Fibroblast of skin of right biceps (primary cell): ENCODE measurements at regions not wholly inside any gene's neighbourhood (a gene's known extent, or its start where the extent isn't known, plus 50 kb on each side); places are given as distances from the start of the nearest gene placed in this dataset.
"Not testable (repeated sequence)": the region's sequence is repeated elsewhere in the genome, so short reads cannot be mapped to it uniquely, and the experiment has no call there.

Experiments used
- DNase-seq: peaks from one replicate; pipeline ENCODE4 v3.0.0-alpha.2; 2013

- DNase-seq, result no peak
Measured at GRCh38 chr3:158026236-158026635, 80.0 kb downstream of the SHOX2 start.

GRCh38 chr3:158019897-158020296, 86.3 kb downstream of the SHOX2 start:
- not testable (repeated sequence) for DNase-seq

DNA sequence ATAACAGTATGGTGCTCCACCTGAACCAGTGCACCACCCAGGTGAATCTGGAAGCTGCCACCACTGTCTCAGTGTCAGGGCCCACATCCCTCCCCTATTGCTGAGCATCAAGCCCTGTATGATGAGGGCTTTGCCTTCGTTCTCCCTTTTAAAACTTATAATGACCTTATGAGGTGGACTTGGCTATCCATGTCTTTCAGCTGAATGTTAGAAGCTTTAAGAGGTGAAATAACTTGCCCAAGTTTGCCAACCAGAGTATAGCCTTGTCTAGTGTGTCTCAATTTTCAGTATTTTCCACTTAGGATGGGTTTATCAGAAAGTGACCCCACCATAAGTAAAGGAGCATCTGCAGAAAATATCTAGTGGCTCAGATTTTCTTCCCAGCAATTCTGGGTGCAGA, 87.8 kb downstream of the SHOX2 start:
- DNase-seq, result no peak

GRCh38 chr3:158012901-158013300, 93.3 kb downstream of the SHOX2 start:
- no peak for DNase-seq

DNA sequence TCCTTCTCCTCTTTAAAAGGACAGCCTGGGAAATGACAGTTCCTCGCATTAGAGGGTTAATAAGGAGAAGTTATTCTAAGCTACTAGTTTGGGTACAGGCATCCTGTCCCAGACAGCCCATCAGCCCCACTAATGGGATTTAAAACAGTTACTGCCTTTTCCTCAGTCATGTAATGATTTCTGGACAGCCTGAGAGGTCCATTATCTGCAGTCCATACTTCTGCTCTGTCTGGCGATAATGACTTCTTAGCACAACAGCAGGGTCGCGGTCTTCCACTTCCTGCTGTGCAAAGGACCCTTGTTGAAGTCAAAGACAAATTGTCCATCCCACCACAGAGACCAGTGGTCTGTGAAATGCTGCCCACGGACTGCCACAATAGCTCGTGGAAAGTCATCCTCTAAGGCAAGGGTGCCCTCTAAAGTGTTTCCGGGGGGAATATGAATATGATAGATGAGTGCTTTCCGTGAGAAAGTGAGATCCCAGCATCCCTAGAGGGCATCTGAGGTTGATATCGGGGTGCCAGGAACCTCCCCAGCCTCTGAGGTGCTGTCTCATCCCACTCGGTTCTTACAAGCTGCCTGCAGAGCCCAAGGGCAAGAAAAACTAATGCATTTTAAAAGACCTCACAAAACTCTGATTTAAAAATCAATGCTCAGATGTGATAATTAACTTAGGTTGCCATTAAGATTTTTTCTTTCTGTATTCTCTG, 100.7 kb downstream of the SHOX2 start:
- no peak for DNase-seq

GRCh38 chr3:157999246-157999645, 107.0 kb downstream of the SHOX2 start:
- DNase-seq, result no peak

- peak; percentile 36 for DNase-seq
Measured at GRCh38 chr3:157982359-157982758, 123.9 kb downstream of the SHOX2 start.

- DNase-seq, result peak; percentile 57
Measured at GRCh38 chr3:157981819-157982218, 124.4 kb downstream of the SHOX2 start.

DNA sequence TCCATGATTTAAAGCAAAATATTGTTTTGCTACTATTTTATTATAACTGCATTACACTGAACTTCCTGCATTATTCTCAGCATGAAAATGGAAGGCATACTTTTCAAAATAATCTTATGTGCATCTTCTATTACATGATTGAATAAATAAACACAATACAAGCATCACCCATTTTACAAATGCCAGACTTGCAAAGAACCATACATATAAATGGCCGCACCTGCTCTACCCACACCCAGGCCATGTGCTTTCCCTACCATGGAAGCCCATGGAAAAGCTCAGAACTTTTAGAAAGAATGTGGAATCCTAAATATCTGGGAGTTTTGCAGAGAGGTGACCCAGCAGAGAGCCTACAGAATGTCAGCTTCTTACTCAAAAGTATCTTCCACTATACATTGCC, 127.2 kb downstream of the SHOX2 start:
- no peak for DNase-seq

DNA sequence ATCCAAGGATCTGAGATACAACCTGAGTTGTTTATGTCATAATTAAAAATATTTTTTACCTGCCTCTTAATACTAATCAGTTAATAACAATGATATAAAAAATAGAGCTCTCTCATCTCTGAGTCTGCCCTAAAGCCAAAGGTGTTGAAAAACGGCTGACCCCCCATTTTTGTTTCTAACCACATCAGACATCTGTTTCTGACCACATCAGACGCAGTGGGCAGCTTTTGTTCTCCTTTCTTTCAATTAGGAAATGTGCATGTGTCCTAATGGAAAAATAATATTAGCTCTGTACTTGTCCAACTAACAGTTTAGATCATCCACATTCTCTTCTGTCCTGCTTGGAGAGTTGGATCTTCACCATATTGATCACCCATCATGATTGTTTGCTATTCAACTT, 144.6 kb downstream of the SHOX2 start:
- no peak for DNase-seq

DNA sequence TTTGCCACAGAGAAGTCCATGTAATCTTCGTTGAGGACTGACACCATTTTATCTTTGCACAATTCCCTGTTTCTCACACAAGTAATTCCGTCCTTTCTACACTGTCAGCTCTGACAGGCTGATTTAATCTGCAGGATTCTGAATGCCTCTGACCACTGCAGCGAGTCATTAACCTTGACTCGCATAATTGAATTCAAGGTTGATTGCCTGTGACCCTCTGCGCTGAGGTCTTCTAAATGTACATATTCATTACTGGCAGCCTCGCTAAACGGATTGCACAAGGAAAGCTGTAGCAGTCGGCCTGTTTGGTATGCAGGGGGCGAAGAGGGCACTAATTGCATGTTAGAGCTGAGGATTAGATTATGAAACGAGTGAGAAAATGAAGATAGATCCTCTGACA, 147.8 kb downstream of the SHOX2 start:
- peak; percentile 2 for DNase-seq

DNA sequence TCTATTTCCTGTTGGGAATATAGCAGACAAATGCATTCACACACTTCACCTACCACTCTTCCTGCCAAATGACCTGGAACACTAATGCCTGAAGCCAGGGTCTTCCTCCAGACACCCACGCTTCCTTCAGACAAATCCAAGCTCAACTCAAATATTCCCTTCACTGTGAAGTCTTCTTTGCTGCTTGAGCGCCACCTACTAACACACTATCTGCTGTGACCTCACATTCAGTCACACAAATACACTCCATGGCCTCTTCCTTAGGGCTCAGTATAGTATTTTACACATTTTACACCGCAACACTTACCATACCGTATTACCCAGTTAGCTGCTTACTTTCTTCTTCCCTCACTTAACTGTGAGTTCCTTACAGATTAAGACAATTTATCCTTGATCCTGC, 149.4 kb downstream of the SHOX2 start:
- no peak for DNase-seq

- no peak for DNase-seq
Measured at GRCh38 chr3:157956176-157956575, 150.0 kb downstream of the SHOX2 start.

GRCh38 chr3:157953565-157953964, 152.7 kb downstream of the SHOX2 start:
- no peak for DNase-seq

GRCh38 chr3:157948605-157949383, 157.4 kb downstream of the SHOX2 start:
- no peak for DNase-seq

DNA sequence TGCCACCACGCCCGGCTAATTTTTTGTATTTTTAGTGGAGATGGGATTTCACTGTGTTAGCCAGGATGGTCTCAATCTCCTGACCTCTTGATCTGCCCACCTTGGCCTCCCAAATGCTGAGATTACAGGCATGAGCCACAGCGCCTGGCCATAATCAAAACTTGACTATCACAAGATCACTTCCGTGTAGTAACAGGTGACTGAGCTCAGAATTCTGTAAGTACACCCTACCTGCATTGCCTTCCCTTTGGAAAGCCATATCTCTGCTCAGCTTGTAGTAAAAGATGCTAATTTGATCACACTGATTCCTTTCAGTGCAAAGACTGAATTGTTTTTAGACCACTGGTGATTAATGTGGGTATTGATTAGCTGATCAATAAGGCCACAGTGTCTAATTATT, 167.1 kb downstream of the SHOX2 start:
- no peak for DNase-seq

DNA sequence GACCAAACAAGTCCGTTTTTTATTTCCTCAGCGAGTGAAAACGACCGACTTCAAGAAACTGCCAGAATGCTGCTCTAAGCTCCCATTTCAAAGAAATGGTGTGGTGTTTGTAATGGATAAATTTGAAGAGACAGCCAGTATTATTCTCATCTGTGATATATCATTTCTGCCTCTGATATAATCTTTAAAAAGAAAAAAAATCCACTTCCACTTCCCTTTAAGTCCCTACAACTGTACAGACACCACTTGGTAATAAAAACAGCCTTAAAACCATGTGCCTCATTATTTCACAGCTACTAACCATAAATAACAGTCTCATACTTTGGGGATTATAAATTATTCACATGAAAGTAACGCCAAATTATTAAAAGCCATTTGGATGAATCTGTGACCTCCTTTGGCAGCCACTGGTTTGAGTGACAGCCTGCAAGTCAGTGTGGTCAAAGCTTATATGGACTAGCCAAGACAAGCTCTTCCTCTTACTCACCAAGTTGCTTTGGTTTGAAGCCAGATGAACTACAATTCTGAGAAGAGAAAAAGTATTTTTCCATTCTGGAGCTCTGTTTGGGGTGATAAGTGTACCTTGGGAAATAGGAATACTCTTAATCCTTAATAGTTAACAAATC, 168.0 kb downstream of the SHOX2 start:
- DNase-seq, result peak; percentile 77

DNA sequence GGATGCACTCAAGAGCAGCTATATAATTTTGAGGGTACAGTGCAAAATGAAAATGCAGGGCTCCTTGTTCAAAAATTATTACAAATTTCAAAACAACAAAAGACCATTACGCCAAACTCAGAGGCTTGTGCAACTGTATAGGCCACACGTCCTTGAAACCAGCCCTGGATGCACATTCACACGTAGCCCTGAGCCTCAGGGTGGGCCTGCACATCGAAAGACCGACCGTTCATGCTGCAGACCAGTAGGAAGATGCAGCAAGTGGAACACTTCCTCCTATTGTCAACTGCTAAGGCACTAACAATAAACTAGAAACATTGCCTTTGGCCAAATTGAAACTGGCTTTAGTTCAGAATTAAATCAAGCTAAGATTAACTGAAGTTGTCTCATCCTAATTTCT, 174.7 kb downstream of the SHOX2 start:
- no peak for DNase-seq

- DNase-seq, result no peak
Measured at GRCh38 chr3:157930000-157930780, 176.0 kb downstream of the SHOX2 start.

- DNase-seq, result no peak
Measured at GRCh38 chr3:157926822-157927221, 179.4 kb downstream of the SHOX2 start.

GRCh38 chr3:157922614-157923013, 183.6 kb downstream of the SHOX2 start:
- DNase-seq, result no peak

GRCh38 chr3:157921811-157922210, 184.4 kb downstream of the SHOX2 start:
- no peak for DNase-seq
